IMR-90 (cell line): ENCODE measurements at regions not wholly inside any gene's neighbourhood (a gene's known extent, or its start where the extent isn't known, plus 50 kb on each side); places are given as distances from the start of the nearest gene placed in this dataset.

Experiments
- ATAC-seq: fragments of 200-7000 bp; cut with Tn5 transposase; 2 replicates; pipeline ENCODE4 v1.9.1; 2020; ENCODE audit warnings: low read depth, mild to moderate bottlenecking, moderate library complexity
- BruUV-seq: library from RNA; stranded (reverse); fragments of 400-500 nt; replicated peaks from 2 replicates; lab custom pipeline; 2021; lab: Mats Ljungman, UMichigan
- CTCF ChIA-PET: fragments of 300-600 bp; formaldehyde crosslinking; extraction: SDS; loops from one replicate; lab custom pipeline; 2021; ENCODE audit warnings: antibody characterized with exemption; lab: Yijun Ruan, JAX
- POLR2A ChIA-PET: fragments of 300-600 bp; sonication (Branson Sonifier 250); formaldehyde crosslinking; loops from one replicate; lab custom pipeline; 2022; ENCODE audit warnings: antibody characterized with exemption; ENCODE audit not compliant: unreplicated experiment; lab: Charles Lee
- DNase-seq: peaks from one replicate; pipeline ENCODE4 v3.0.0; 2013
- H2AFZ ChIP-seq: replicated peaks from 2 replicates; pipeline ENCODE3; 2013; ENCODE audit warnings: low read length, mild to moderate bottlenecking; ENCODE audit not compliant: poor library complexity
- H2AK5ac ChIP-seq: 2 replicates; pipeline ENCODE4 v1.6.1; 2013; ENCODE audit warnings: low read depth, low read length, inconsistent platforms
- H2AK9ac ChIP-seq: replicated peaks from 2 replicates; pipeline ENCODE3; 2013; ENCODE audit warnings: mild to moderate bottlenecking, low read depth, low read length, moderate library complexity; ENCODE audit not compliant: poor library complexity
- H2BK120ac ChIP-seq: 2 replicates; pipeline ENCODE4 v1.6.1; 2013; ENCODE audit warnings: low read depth, low read length, inconsistent platforms
- H2BK15ac ChIP-seq: 3 replicates; pipeline ENCODE4 v1.6.1; 2013; ENCODE audit warnings: low read depth, low read length, inconsistent platforms
- H2BK20ac ChIP-seq: 2 replicates; pipeline ENCODE4 v1.6.1; 2013; ENCODE audit warnings: low read depth, mild to moderate bottlenecking, inconsistent platforms, low read length, moderate library complexity
- H2BK5ac ChIP-seq: 2 replicates; pipeline ENCODE4 v1.6.1; 2013; ENCODE audit warnings: mild to moderate bottlenecking, low read depth, low read length, inconsistent platforms; ENCODE audit not compliant: poor library complexity, severe bottlenecking
- H3K14ac ChIP-seq: replicated peaks from 2 replicates; pipeline ENCODE4 v1.6.1; 2013; ENCODE audit warnings: low read depth, low read length, inconsistent platforms
- H3K18ac ChIP-seq: 2 replicates; pipeline ENCODE4 v1.6.1; 2013; ENCODE audit warnings: low read depth, low read length, control low read depth
- H3K23ac ChIP-seq: 2 replicates; pipeline ENCODE4 v1.6.1; 2013; ENCODE audit warnings: low read depth, low read length, inconsistent platforms
- H3K27ac ChIP-seq: 2 replicates; pipeline ENCODE4 v1.5.1; 2013; ENCODE audit warnings: mild to moderate bottlenecking, control low read depth, low read length; ENCODE audit not compliant: insufficient read depth
- H3K27me3 ChIP-seq: 2 replicates; pipeline ENCODE4 v1.6.1; 2013; ENCODE audit warnings: low read length; ENCODE audit not compliant: control insufficient read depth, insufficient read depth
- H3K36me3 ChIP-seq: 2 replicates; pipeline ENCODE4 v1.6.1; 2013; ENCODE audit warnings: low read length, mixed read lengths; ENCODE audit not compliant: control insufficient read depth, insufficient read depth
- H3K4ac ChIP-seq: 2 replicates; pipeline ENCODE4 v1.6.1; 2013; ENCODE audit warnings: low read depth, low read length, inconsistent platforms
- H3K4me1 ChIP-seq: 2 replicates; pipeline ENCODE4 v1.6.1; 2013; ENCODE audit warnings: low read length, mixed read lengths; ENCODE audit not compliant: control insufficient read depth, insufficient read depth
- H3K4me2 ChIP-seq: 2 replicates; pipeline ENCODE4 v1.6.1; 2013; ENCODE audit warnings: low read depth, mild to moderate bottlenecking, control low read depth, low read length, moderate library complexity
- H3K4me3 ChIP-seq: 2 replicates; pipeline ENCODE4 v1.5.1; 2013; ENCODE audit warnings: low read depth, mild to moderate bottlenecking, control low read depth, low read length, moderate library complexity; ENCODE audit not compliant: insufficient read depth
- H3K56ac ChIP-seq: 2 replicates; pipeline ENCODE4 v1.6.1; 2013; ENCODE audit warnings: low read length, inconsistent platforms; ENCODE audit not compliant: insufficient read depth; ENCODE audit errors: extremely low read depth
- H3K79me1 ChIP-seq, 2 experiments: 2 replicates each; pipeline ENCODE4 v1.6.1; 2013; ENCODE audit warnings: low read length in 2 of 2, inconsistent platforms in 1 of 2, low read depth in 1 of 2
- H3K9ac ChIP-seq: 2 replicates; pipeline ENCODE4 v1.6.1; 2013; ENCODE audit warnings: low read depth, low read length, control low read depth
- H3K9me1 ChIP-seq: 2 replicates; pipeline ENCODE4 v1.6.1; 2013; ENCODE audit warnings: low read length, inconsistent platforms; ENCODE audit not compliant: insufficient read depth
- H3K9me3 ChIP-seq: 2 replicates; pipeline ENCODE4 v1.6.1; 2013; ENCODE audit warnings: low read length; ENCODE audit not compliant: control insufficient read depth, insufficient read depth
- H4K20me1 ChIP-seq: 2 replicates; pipeline ENCODE4 v1.6.1; 2013; ENCODE audit warnings: low read length, inconsistent platforms; ENCODE audit not compliant: insufficient read depth
- H4K5ac ChIP-seq: 2 replicates; pipeline ENCODE4 v1.6.1; 2013; ENCODE audit warnings: mild to moderate bottlenecking, low read depth, low read length, control low read depth
- H4K8ac ChIP-seq, 2 experiments: 2 replicates each; pipeline ENCODE4 v1.6.1; 2013; ENCODE audit warnings: low read depth in 2 of 2, low read length in 2 of 2, control low read depth in 1 of 2, inconsistent platforms in 1 of 2
- H4K91ac ChIP-seq: 2 replicates; pipeline ENCODE4 v1.6.1; 2013; ENCODE audit warnings: low read depth, low read length, inconsistent platforms; ENCODE audit not compliant: insufficient read depth
- BHLHE40 ChIP-seq: fragments of 150-350 bp; IDR thresholded peaks from 2 replicates; pipeline ENCODE4 v1.6.1; 2016; ENCODE audit warnings: mild to moderate bottlenecking, low read depth, low read length
- CEBPB ChIP-seq: IDR thresholded peaks from 2 replicates; pipeline ENCODE4 v1.6.1; 2012; ENCODE audit warnings: low read depth, low read length, improper control_type of control experiment
- CHD1 ChIP-seq: IDR thresholded peaks from 2 replicates; pipeline ENCODE4 v1.6.1; 2012; ENCODE audit warnings: low read depth, low read length, improper control_type of control experiment
- MAFK ChIP-seq: IDR thresholded peaks from 2 replicates; pipeline ENCODE4 v1.6.1; 2012; ENCODE audit warnings: low read depth, low read length, improper control_type of control experiment
- MAZ ChIP-seq: IDR thresholded peaks from 2 replicates; pipeline ENCODE4 v1.6.1; 2012; ENCODE audit warnings: low read depth, mild to moderate bottlenecking, low read length, improper control_type of control experiment, moderate library complexity, borderline replicate concordance
- MXI1 ChIP-seq: IDR thresholded peaks from 2 replicates; pipeline ENCODE4 v1.6.1; 2012; ENCODE audit warnings: low read depth, mild to moderate bottlenecking, low read length, moderate library complexity, borderline replicate concordance
- POLR2A ChIP-seq: IDR thresholded peaks from 2 replicates; pipeline ENCODE4 v1.6.1; 2012; ENCODE audit warnings: mild to moderate bottlenecking, low read depth, low read length
- RCOR1 ChIP-seq: IDR thresholded peaks from 2 replicates; pipeline ENCODE4 v1.6.1; 2012; ENCODE audit warnings: mild to moderate bottlenecking, low read length, improper control_type of control experiment; ENCODE audit not compliant: insufficient replicate concordance
- WGBS, 2 experiments: methylation state at CpG; one replicate each; pipeline versions ENCODE4 v1.1.5 to v1.1.7; 2013; ENCODE audit warnings: missing lambda C conversion rate in 2 of 2; ENCODE audit not compliant: insufficient read length in 1 of 2; ENCODE audit errors: extremely low coverage in 2 of 2; 5-methylcytosine and 5-hydroxymethylcytosine counted together
- dilution Hi-C: fragments of 300-500 bp; cut with HindIII; formaldehyde crosslinking; loops from one replicate; pipeline ENCODE4 v1.14.3; 2018; ENCODE audit warnings: low sequenced_read_pairs; ENCODE audit not compliant: unreplicated experiment
- in situ Hi-C: fragments of 300-500 bp; cut with MboI; formaldehyde crosslinking; loops from 3 replicates; pipeline ENCODE4 v1.14.3; 2019; ENCODE audit warnings: low sequenced_read_pairs, inconsistent platforms, mixed read lengths
- intact Hi-C: fragments of 100-400 bp; cut with micrococcal nuclease; formaldehyde crosslinking; loops from 2 replicates; pipeline ENCODE4 v1.10.0; 2022
- TF ChIP-seq, protein P1 (sequence below): conservative IDR thresholded peaks from 2 replicates; pipeline ENCODE4 v1.5.1; 2012; ENCODE audit warnings: mild to moderate bottlenecking, low read depth, low read length, improper control_type of control experiment

GRCh38 chr4:160182727-160183126 lies 1079.8 kb downstream of the RAPGEF2 start:
- Histone ChIP-seq H3K4me3 (no peak overlapping the region), H3K79me1 (no peaks in the 10 kb centered on the region), H3K14ac (no peak overlapping the region), H4K91ac (no peak overlapping the region), H3K4me2 (no peak overlapping the region), H2BK120ac (no peak overlapping the region), H4K20me1 (no peaks in the 10 kb centered on the region), H2BK15ac (no peak overlapping the region), H2AFZ (no peak overlapping the region), H3K36me3 (no peaks in the 10 kb centered on the region), H3K4me1 (no peaks in the 10 kb centered on the region), H3K27me3 (no peaks in the 10 kb centered on the region), H3K9ac (no peak overlapping the region), H4K8ac (no peak overlapping the region), H3K18ac (no peak overlapping the region), H3K9me1 (no peaks in the 10 kb centered on the region), H3K4ac (no peak overlapping the region), H2AK5ac (no peak overlapping the region), H3K56ac (no peak overlapping the region), H3K23ac (no peak overlapping the region), H2BK20ac (no peak overlapping the region), H3K27ac (no peak overlapping the region), H3K9me3 (peaks cover 2% of the 10 kb centered on the region), H2AK9ac (no peak overlapping the region), H4K5ac (no peak overlapping the region), H2BK5ac (no peak overlapping the region)
- ChIA-PET CTCF (no interaction called here), POLR2A (no interaction called here)
- ATAC-seq, result no peak
- dilution Hi-C loops, result no loop called here
- no TSS peak for BruUV-seq
- DNase-seq, result no peak
- TF ChIP-seq RCOR1 (no peak), BHLHE40 (no peak), CHD1 (no peak), CEBPB (no peak), MXI1 (no peak), POLR2A (no peak), MAZ (no peak), MAFK (no peak)
- TF ChIP-seq, protein P1, sequence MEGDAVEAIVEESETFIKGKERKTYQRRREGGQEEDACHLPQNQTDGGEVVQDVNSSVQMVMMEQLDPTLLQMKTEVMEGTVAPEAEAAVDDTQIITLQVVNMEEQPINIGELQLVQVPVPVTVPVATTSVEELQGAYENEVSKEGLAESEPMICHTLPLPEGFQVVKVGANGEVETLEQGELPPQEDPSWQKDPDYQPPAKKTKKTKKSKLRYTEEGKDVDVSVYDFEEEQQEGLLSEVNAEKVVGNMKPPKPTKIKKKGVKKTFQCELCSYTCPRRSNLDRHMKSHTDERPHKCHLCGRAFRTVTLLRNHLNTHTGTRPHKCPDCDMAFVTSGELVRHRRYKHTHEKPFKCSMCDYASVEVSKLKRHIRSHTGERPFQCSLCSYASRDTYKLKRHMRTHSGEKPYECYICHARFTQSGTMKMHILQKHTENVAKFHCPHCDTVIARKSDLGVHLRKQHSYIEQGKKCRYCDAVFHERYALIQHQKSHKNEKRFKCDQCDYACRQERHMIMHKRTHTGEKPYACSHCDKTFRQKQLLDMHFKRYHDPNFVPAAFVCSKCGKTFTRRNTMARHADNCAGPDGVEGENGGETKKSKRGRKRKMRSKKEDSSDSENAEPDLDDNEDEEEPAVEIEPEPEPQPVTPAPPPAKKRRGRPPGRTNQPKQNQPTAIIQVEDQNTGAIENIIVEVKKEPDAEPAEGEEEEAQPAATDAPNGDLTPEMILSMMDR, result no peak
- in situ Hi-C loops, result no loop called here
- intact Hi-C loops, result no loop called here
- WGBS, 2 experiments, result no CpG with 5 or more reads among the region's 2 CpGs
